HCT116 (cell line): ENCODE measurements at regions not wholly inside any gene's neighbourhood (a gene's known extent, or its start where the extent isn't known, plus 50 kb on each side); places are given as distances from the start of the nearest gene placed in this dataset.

Experiments used
- ATAC-seq: fragments of 200-7000 bp; cut with Tn5 transposase; 2 replicates; pipeline ENCODE4 v1.9.1; 2020; ENCODE audit warnings: mild to moderate bottlenecking, moderate library complexity
- BruUV-seq: library from RNA; stranded (reverse); fragments of 400-500 nt; replicated peaks from 2 replicates; lab custom pipeline; 2021; lab: Mats Ljungman, UMichigan
- CTCF ChIA-PET: fragments of 300-600 bp; sonication (Branson Sonifier 250); formaldehyde crosslinking; loops from one replicate; lab custom pipeline; 2021; ENCODE audit warnings: antibody characterized with exemption; lab: Charles Lee
- POLR2A ChIA-PET: fragments of 300-600, 350-600 bp; sonication (Branson Sonifier 250); formaldehyde crosslinking; loops from one replicate; lab custom pipeline; 2021; ENCODE audit warnings: antibody characterized with exemption; lab: Charles Lee
- RAD21 ChIA-PET, 2 experiments: fragments of 300-600 bp; sonication (Branson Sonifier 250); formaldehyde crosslinking; loops; one replicate each; lab custom pipeline; 2023; ENCODE audit warnings: low total read pairs in 2 of 2; ENCODE audit not compliant: uncharacterized antibody in 2 of 2, unreplicated experiment in 2 of 2, low non-redundant PET in 1 of 2; lab: Charles Lee
- DNase-seq: peaks from one replicate; pipeline ENCODE4 v3.0.0-alpha.2; 2010; ENCODE audit warnings: low read depth, low spot score
- H2AFZ ChIP-seq: fragments of 200-600 bp; shearing (Covaris generic), sonication (generic); 2 replicates; pipeline ENCODE4 v1.6.1; 2017; ENCODE audit warnings: low read depth, mixed run types, mixed read lengths, antibody characterized with exemption, low read length; ENCODE audit not compliant: poor library complexity, severe bottlenecking
- H3K27ac ChIP-seq: 2 replicates; pipeline ENCODE4 v1.5.1; 2012; ENCODE audit warnings: low read depth, low read length
- H3K27me3 ChIP-seq: fragments of 200-600 bp; sonication (generic); 2 replicates; pipeline ENCODE4 v1.6.1; 2016; ENCODE audit warnings: mixed run types, low read length, mixed read lengths; ENCODE audit not compliant: insufficient read depth
- H3K36me3 ChIP-seq, 2 experiments: fragments of 200-500 bp in 1 of 2; fragments of 200-600 bp in 1 of 2; sonication (Bioruptor generic) in 1 of 2; sonication (generic) in 1 of 2; 2 replicates each; pipeline versions ENCODE4 v1.5.1 to v1.6.1; 2014 to 2016; ENCODE audit warnings: low read length in 2 of 2, inconsistent platforms in 1 of 2, mixed read lengths in 1 of 2, mixed run types in 1 of 2; ENCODE audit not compliant: insufficient read depth in 2 of 2, control insufficient read depth in 1 of 2
- H3K4me1 ChIP-seq, 2 experiments: fragments of 200-600 bp in 1 of 2; sonication (generic) in 1 of 2; 2 replicates each; pipeline versions ENCODE4 v1.5.1 to v1.6.1; 2012 to 2017; ENCODE audit warnings: low read length in 2 of 2, inconsistent platforms in 1 of 2, mild to moderate bottlenecking in 1 of 2, mixed read lengths in 1 of 2, mixed run types in 1 of 2, moderate library complexity in 1 of 2; ENCODE audit not compliant: insufficient read depth in 2 of 2, control insufficient read depth in 1 of 2
- H3K4me2 ChIP-seq: fragments of 200-600 bp; sonication (generic); 2 replicates; pipeline ENCODE4 v1.6.1; 2017; ENCODE audit warnings: mixed run types, low read length, mixed read lengths
- H3K4me3 ChIP-seq, 2 experiments: fragments of 200-600 bp in 1 of 2; sonication (generic) in 1 of 2; replicated peaks in 1 of 2; 2 replicates each; pipeline ENCODE4 v1.5.1; 2011 to 2016; ENCODE audit warnings: low read length in 2 of 2, control low read depth in 1 of 2, low read depth in 1 of 2, mild to moderate bottlenecking in 1 of 2, mixed read lengths in 1 of 2, mixed run types in 1 of 2
- H3K79me2 ChIP-seq: fragments of 200-600 bp; sonication (generic); 2 replicates; pipeline ENCODE4 v1.6.1; 2017; ENCODE audit warnings: mild to moderate bottlenecking, mixed run types, low read length, moderate library complexity, mixed read lengths; ENCODE audit not compliant: insufficient read depth
- H3K9ac ChIP-seq: fragments of 200-600 bp; sonication (generic); 2 replicates; pipeline ENCODE4 v1.6.1; 2016; ENCODE audit warnings: low read length, mixed read lengths
- H3K9me2 ChIP-seq: fragments of 200-600 bp; sonication (generic), shearing (Covaris generic); 2 replicates; pipeline ENCODE4 v1.6.1; 2017; ENCODE audit warnings: mixed run types, mild to moderate bottlenecking, moderate library complexity; ENCODE audit not compliant: insufficient read depth
- H3K9me3 ChIP-seq, 2 experiments: fragments of 200-500 bp in 1 of 2; fragments of 200-600 bp in 1 of 2; sonication (Bioruptor generic) in 1 of 2; sonication (generic) in 1 of 2; 2 replicates each; pipeline ENCODE4 v1.6.1; 2014 to 2017; ENCODE audit warnings: low read length in 2 of 2, mixed read lengths in 2 of 2, inconsistent platforms in 1 of 2, low read depth in 1 of 2, mild to moderate bottlenecking in 1 of 2, mixed run types in 1 of 2, moderate library complexity in 1 of 2; ENCODE audit not compliant: control insufficient read depth in 1 of 2, insufficient read depth in 1 of 2
- H4K20me1 ChIP-seq: fragments of 200-600 bp; sonication (generic), shearing (Covaris generic); 2 replicates; pipeline ENCODE4 v1.6.1; 2017; ENCODE audit warnings: mixed run types, mild to moderate bottlenecking, moderate library complexity; ENCODE audit not compliant: insufficient read depth
- ATF3 ChIP-seq: IDR thresholded peaks from 2 replicates; pipeline ENCODE4 v1.6.1; 2012
- CEBPB ChIP-seq: IDR thresholded peaks from 2 replicates; pipeline ENCODE4 v1.6.1; 2012; ENCODE audit warnings: low read depth
- CTCF ChIP-seq, 3 experiments: fragments of 200-600 bp in 1 of 3; sonication (generic) in 1 of 3; IDR thresholded peaks in 2 of 3; conservative IDR thresholded peaks in 1 of 3; 2 replicates each; pipeline ENCODE4 v1.5.1; 2012 to 2017; ENCODE audit warnings: low read depth in 2 of 3, low read length in 2 of 3, antibody characterized with exemption in 1 of 3, borderline replicate concordance in 1 of 3, control low read depth in 1 of 3, mild to moderate bottlenecking in 1 of 3, mixed read lengths in 1 of 3, mixed run types in 1 of 3, moderate library complexity in 1 of 3; ENCODE audit not compliant: insufficient read depth in 1 of 3
- EZH2phosphoT487 ChIP-seq: fragments of 200-600 bp; IDR thresholded peaks from 2 replicates; pipeline ENCODE4 v1.6.1; 2018; ENCODE audit warnings: antibody characterized with exemption, borderline replicate concordance
- FOSL1 ChIP-seq: IDR thresholded peaks from 2 replicates; pipeline ENCODE4 v1.6.1; 2012; ENCODE audit warnings: low read depth
- POLR2A ChIP-seq: IDR thresholded peaks from 2 replicates; pipeline ENCODE4 v1.7.0; 2011; ENCODE audit warnings: borderline replicate concordance; ENCODE audit not compliant: insufficient read depth, insufficient read length; ENCODE audit errors: extremely low read depth
- POLR2AphosphoS5 ChIP-seq: IDR thresholded peaks from 2 replicates; pipeline ENCODE4 v1.6.1; 2011; ENCODE audit warnings: mild to moderate bottlenecking, low read depth, low read length, moderate library complexity
- REST ChIP-seq: IDR thresholded peaks from 2 replicates; pipeline ENCODE4 v1.6.1; 2012; ENCODE audit warnings: low read depth
- SIN3A ChIP-seq: IDR thresholded peaks from 2 replicates; pipeline ENCODE4 v1.6.1; 2012; ENCODE audit warnings: low read depth
- TCF7L2 ChIP-seq: IDR thresholded peaks from 2 replicates; pipeline ENCODE4 v1.7.0; 2011; ENCODE audit warnings: borderline replicate concordance, inconsistent platforms; ENCODE audit not compliant: insufficient read depth, insufficient read length; ENCODE audit errors: extremely low read depth
- YY1 ChIP-seq: IDR thresholded peaks from 2 replicates; pipeline ENCODE4 v1.6.1; 2011; ENCODE audit warnings: low read length, low read depth, moderate library complexity, mild to moderate bottlenecking; ENCODE audit not compliant: insufficient replicate concordance; ENCODE audit errors: extremely low read depth
- intact Hi-C: fragments of 100-400 bp; cut with micrococcal nuclease; formaldehyde crosslinking; loops from 2 replicates; pipeline ENCODE4 v1.10.0; 2022

GRCh38 chr1:25062621-25063255 lies 132.7 kb upstream of the RUNX3 start:
- Histone ChIP-seq H3K4me2 (no peak overlapping the region), H4K20me1 (no peaks in the 10 kb centered on the region), H3K79me2 (no peaks in the 10 kb centered on the region), H3K4me1 (peaks cover 4 to 8% of the 10 kb centered on the region in 2 experiments; a peak in 3 of 4 replicates)
- RAD21 ChIA-PET = no interaction called here
- TF ChIP-seq CTCF (IDR thresholded peaks at IDR 0.05 in 2 of 3, conservative IDR thresholded peaks at IDR 0.05 in 1 of 3; ENCODE audit: borderline replicate concordance in 1 of 3, insufficient read depth in 1 of 3, low read depth in 2 of 3, low read length in 2 of 3) (no peak), REST (no peak), SIN3A (no peak), YY1 (no peak), POLR2A (no peak), FOSL1 (no peak), POLR2AphosphoS5 (no peak), EZH2phosphoT487 (no peak), CEBPB (no peak), ATF3 (no peak), TCF7L2 (no peak)
- TF ChIP-seq, all 23 proteins: peak for 0
- Histone ChIP-seq H3K27me3 (no peaks in the 10 kb centered on the region), H3K4me3 (no peak overlapping the region), H3K9me2 (no peaks in the 10 kb centered on the region), H3K9me3 (no peaks in the 10 kb centered on the region), H2AFZ (no peak overlapping the region), H3K36me3 (no peaks in the 10 kb centered on the region), H3K27ac (no peak overlapping the region), H3K9ac (no peak overlapping the region)
- intact Hi-C loops = no loop called here
- CTCF ChIA-PET = no interaction called here
- POLR2A ChIA-PET = no interaction called here
- BruUV-seq = no TSS peak
- ATAC-seq (no peak; the same call in 1 of the 2 replicates), DNase-seq (no peak)
